ENCODE measurements at regions not wholly inside any gene's neighbourhood (a gene's known extent, or its start where the extent isn't known, plus 50 kb on each side); places are given as distances from the start of the nearest gene placed in this dataset.

DNA sequence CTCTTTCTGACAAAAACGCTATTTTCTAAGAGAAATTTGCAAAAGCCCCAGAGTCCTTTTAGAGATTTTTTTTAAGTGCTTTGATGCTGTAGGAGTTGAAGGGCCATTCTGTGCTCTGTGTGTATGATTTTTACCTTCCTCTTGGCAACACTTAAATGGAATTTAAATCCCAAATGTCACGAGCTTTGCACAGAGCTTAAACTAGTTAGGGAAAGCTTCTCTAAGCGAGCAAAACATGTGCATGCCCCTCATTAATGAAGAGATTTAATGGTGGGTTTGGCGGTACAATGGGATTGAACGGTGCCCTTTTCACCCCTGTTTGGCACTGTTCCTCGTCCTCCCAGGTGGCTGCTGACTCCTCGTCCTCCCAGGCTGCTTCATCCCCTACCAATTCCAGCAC lies 220.7 kb downstream of the DRD1 start:
- TF ChIP-seq, protein P1, sequence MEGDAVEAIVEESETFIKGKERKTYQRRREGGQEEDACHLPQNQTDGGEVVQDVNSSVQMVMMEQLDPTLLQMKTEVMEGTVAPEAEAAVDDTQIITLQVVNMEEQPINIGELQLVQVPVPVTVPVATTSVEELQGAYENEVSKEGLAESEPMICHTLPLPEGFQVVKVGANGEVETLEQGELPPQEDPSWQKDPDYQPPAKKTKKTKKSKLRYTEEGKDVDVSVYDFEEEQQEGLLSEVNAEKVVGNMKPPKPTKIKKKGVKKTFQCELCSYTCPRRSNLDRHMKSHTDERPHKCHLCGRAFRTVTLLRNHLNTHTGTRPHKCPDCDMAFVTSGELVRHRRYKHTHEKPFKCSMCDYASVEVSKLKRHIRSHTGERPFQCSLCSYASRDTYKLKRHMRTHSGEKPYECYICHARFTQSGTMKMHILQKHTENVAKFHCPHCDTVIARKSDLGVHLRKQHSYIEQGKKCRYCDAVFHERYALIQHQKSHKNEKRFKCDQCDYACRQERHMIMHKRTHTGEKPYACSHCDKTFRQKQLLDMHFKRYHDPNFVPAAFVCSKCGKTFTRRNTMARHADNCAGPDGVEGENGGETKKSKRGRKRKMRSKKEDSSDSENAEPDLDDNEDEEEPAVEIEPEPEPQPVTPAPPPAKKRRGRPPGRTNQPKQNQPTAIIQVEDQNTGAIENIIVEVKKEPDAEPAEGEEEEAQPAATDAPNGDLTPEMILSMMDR (IDR thresholded peaks at IDR 0.05), result no peak
- H3K9me3 ChIP-seq, result no peaks in the 10 kb centered on the region
- no peak overlapping the region for H3K4me3 ChIP-seq (ENCODE audit: low read depth in 1 of 2, low read length in 1 of 2)
- H3K27ac ChIP-seq, result no peak overlapping the region
- no peaks in the 10 kb centered on the region for H3K27me3 ChIP-seq
- H3K4me1 ChIP-seq (ENCODE audit: control insufficient read depth in 1 of 2, insufficient read depth in 1 of 2, low read depth in 1 of 2, low read length in 1 of 2), result no peaks in the 10 kb centered on the region
- no peaks in the 10 kb centered on the region for H3K36me3 ChIP-seq

DNA sequence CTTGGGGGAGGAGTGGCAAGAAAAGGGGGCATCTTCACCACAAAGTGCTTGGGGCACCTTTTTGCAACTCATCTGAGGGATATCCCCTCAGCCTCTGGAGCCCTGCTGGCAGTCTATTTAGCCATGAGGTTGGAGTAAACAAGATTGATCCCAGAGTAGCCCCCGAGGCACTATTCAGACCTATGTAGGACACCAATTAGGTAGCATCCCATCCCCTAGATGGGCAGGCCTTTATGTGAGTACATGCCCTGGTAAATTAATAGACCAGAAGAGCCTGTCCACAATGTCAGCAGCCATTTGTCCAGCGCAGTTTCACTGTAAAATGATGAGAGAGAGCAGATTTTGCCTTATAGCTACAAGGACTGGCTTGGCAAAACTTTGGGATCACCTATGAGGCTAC lies 221.4 kb downstream of the DRD1 start:
- Histone ChIP-seq H3K36me3 (no peaks in the 10 kb centered on the region), H3K9me3 (no peaks in the 10 kb centered on the region), H3K4me1 (ENCODE audit: control insufficient read depth in 1 of 2, insufficient read depth in 1 of 2, low read depth in 1 of 2, low read length in 1 of 2) (no peaks in the 10 kb centered on the region), H3K27ac (no peak overlapping the region), H3K27me3 (no peaks in the 10 kb centered on the region), H3K4me3 (ENCODE audit: low read depth in 1 of 2, low read length in 1 of 2) (no peak overlapping the region)
- TF ChIP-seq, protein P1 (IDR thresholded peaks at IDR 0.05), result no peak

DNA sequence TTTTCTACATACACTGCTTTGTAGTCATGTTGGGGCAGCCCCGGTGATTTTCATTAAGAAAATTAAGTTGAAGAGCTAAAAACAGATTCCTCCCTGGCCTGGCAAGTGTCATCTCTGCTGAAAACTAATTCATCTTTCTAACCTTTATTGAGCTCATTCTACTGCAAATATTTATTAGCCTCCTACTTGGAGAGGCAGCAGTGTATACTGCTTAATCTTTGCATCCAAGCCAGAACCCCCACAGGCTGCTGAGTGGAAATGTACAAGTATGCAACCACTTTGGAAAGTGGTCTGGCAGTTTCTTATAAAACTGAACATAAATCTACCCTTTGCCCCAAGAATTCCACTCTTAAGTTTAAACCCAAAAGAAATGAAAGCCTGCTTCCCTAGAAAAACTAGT lies 223.4 kb downstream of the DRD1 start:
- Histone ChIP-seq H3K9me3 (no peaks in the 10 kb centered on the region), H3K4me1 (ENCODE audit: control insufficient read depth in 1 of 2, insufficient read depth in 1 of 2, low read depth in 1 of 2, low read length in 1 of 2) (no peaks in the 10 kb centered on the region), H3K4me3 (ENCODE audit: low read depth in 1 of 2, low read length in 1 of 2) (no peak overlapping the region), H3K36me3 (no peaks in the 10 kb centered on the region), H3K27ac (no peak overlapping the region), H3K27me3 (no peaks in the 10 kb centered on the region)
- TF ChIP-seq, protein P1 (IDR thresholded peaks at IDR 0.05), result no peak

DNA sequence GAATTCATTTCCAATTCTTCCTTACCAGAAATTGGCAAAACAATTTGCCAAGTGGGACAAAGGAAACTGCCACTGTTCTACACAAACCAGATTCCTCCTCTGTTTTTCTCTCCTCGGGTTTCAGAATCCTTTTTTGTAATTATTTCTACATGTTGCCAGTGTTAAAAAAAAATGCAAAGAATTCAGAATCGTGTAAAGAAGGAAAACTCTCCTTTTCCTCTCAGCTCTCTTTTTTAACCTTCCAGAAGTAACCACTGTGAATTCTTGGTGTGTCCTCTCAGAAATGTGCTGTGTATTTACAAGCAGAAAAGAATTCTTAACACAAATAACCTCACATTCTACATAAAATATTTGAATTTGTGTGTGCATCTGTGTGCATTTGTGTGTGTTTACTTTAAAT lies 224.6 kb downstream of the DRD1 start:
- no peaks in the 10 kb centered on the region for H3K27me3 ChIP-seq
- no peaks in the 10 kb centered on the region for H3K9me3 ChIP-seq
- no peak overlapping the region for H3K4me3 ChIP-seq (ENCODE audit: low read depth in 1 of 2, low read length in 1 of 2)
- H3K4me1 ChIP-seq (ENCODE audit: control insufficient read depth in 1 of 2, insufficient read depth in 1 of 2, low read depth in 1 of 2, low read length in 1 of 2), result no peaks in the 10 kb centered on the region
- H3K27ac ChIP-seq, result no peak overlapping the region
- TF ChIP-seq, protein P1 (IDR thresholded peaks at IDR 0.05), result no peak
- no peaks in the 10 kb centered on the region for H3K36me3 ChIP-seq

DNA sequence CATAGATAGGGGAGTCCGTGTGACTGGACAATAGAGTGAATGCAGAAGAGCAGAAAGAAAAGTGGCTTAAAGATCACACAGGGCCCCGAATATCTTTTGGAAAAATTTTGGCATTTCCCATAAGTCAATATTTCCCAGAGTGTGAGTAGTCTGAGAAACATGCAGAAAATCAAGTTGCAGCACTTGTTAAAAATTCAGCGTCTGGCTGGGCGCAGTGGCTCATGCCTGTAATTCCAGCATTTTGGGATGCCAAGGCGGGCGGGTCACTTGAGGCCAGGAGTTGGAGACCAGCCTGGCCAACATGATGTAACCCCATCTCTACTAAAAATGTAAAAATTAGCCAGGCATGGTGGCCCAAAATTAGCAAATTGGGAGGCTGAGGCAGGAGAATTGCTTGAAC lies 227.0 kb downstream of the DRD1 start:
- no peaks in the 10 kb centered on the region for H3K27me3 ChIP-seq
- TF ChIP-seq, protein P1 (IDR thresholded peaks at IDR 0.05), result no peak
- H3K9me3 ChIP-seq, result no peaks in the 10 kb centered on the region
- no peaks in the 10 kb centered on the region for H3K36me3 ChIP-seq
- no peak overlapping the region for H3K27ac ChIP-seq
- H3K4me1 ChIP-seq (ENCODE audit: control insufficient read depth in 1 of 2, insufficient read depth in 1 of 2, low read depth in 1 of 2, low read length in 1 of 2), result no peaks in the 10 kb centered on the region
- no peak overlapping the region for H3K4me3 ChIP-seq (ENCODE audit: low read depth in 1 of 2, low read length in 1 of 2)

DNA sequence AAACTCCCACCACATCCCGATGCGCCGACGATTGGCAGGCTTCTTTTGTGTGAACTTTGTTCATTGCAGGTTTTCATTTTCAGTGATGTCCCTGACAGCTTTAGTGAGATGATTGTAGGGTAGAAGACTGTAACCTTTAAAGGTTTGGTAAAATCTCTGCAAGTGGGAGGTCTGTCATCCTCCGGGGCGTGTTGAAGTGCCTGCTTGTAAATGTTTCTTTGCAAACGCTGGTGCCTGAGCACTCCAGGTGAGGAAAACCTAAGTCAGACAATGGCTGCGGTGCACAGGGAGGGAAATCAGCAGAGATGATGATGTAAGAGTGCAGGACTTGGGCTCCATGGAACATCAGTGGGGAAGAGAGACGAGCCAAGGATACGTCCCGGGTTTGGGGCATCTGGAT lies 228.1 kb downstream of the DRD1 start:
- Histone ChIP-seq H3K4me1 (ENCODE audit: control insufficient read depth in 1 of 2, insufficient read depth in 1 of 2, low read depth in 1 of 2, low read length in 1 of 2) (no peaks in the 10 kb centered on the region), H3K27ac (no peak overlapping the region), H3K9me3 (no peaks in the 10 kb centered on the region), H3K36me3 (no peaks in the 10 kb centered on the region), H3K27me3 (no peaks in the 10 kb centered on the region), H3K4me3 (ENCODE audit: low read depth in 1 of 2, low read length in 1 of 2) (no peak overlapping the region)
- TF ChIP-seq, protein P1 (IDR thresholded peaks at IDR 0.05), result no peak
